Muscle of arm (tissue), 1 donor: ENCODE measurements at regions not wholly inside any gene's neighbourhood (a gene's known extent, or its start where the extent isn't known, plus 50 kb on each side); places are given as distances from the start of the nearest gene placed in this dataset.

Source experiments
- DNase-seq: peaks from one replicate; pipeline ENCODE4 v3.0.0-alpha.2; 2013

- DNase-seq = no peak
Observed at GRCh38 chr2:10201201-10201600, 78.7 kb downstream of the RRM2 start.

DNA sequence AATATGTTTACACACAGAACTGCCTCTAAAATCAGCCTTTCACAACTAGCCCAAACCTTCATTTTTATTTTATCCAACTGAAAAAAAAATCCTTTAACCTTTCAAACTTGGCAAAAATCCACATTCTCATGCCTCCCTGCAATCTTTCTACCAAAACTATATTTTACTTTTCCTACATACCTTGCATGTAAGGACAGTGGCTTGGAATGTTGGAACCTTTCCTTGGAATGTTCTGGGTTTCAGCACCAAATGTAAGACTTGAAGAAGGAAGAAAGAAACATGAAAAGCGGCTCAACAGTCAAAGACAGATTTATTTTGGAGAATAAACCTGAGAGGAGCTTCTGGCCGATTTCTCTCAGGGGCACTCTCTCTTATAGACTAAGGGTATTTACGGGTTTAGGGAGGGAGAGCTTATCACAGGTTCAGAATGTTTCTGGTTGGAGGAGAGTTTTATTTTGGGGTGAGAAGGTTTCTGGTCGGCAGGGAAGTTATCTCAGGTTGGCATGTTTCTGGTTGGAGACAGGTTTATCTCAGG is 79.7 kb downstream of the RRM2 start:
- DNase-seq = no peak

DNA sequence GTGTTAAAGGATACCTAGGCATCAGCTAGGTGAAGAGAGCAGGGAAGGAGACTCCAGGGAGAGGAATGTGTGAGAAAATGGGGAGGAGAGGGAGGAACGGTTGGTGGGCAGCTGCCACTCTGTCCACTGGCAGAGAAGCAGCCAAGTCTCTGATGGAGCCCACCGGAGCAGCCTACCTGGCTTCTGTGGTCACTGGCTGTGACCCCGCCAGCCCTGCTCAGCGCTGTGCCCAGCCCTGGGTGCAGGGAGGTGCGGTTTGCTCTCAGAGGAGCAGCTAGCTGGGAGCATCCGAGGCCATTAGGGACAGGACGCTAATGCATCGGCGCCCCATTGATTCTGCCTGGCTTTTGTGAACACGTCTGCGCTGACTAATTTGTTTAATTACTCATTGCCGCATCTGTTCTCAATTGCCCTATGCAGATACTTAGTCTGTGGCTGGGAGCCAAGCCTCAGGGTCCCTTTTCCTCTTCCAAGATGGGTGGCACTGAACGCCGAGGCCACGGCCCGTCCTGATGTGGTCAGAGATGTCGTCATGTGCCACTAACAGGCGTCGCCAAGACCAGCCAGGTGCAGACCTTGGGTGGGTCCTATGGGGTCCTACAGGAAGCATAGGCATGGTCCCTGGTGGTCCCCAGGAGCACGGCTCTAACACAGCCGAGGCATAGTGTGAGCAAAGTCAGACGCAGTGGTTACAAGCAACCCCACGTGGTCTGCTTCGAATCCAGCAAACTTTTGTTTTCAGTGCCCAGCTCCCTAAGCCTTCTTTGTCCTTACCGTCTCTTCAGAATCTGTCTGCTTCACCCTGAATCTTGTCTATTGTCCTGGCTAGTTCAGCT is 82.0 kb downstream of the RRM2 start:
- no peak for DNase-seq

DNA sequence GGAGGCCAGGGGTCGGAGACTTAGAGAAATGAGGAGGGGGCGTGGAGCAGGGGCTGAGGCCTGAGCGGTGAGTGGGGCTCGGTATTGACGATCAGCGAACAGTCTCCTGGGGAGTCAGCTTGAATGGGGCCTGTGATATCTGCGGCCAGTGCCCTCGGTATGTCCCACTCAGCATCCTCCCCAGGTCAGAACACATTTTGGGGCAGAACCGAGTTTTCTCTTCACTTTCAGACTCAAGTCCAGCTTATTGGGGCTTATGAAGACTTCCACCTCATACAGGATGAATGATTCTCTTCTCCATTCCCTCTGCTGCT is 82.6 kb downstream of the RRM2 start:
- DNase-seq = no peak

DNA sequence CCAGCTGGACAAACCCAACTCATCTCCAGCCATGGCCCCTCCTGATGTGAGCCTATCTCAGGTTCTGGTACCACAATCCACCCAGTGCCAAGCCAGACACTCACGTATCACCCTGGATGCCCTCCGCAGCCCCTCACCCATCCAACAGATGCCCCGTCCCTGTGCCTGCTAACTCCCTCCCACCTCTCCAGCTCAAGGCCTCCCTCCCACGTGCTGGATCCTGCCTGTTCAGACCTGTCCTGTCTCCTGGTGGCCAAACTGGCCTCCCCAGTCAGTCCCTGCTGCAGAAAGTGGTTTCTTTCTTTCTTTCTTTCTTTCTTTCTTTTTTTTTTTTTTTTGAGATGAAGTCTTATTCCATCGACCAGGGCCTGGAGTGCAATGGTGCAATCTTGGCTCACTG is 86.2 kb downstream of the RRM2 start:
- DNase-seq = no peak

GRCh38 chr2:10209406-10209935 is 86.9 kb downstream of the RRM2 start:
- DNase-seq = no peak

GRCh38 chr2:10210336-10210735 is 87.8 kb downstream of the RRM2 start:
- no peak for DNase-seq

GRCh38 chr2:10211844-10212422 is 89.4 kb downstream of the RRM2 start:
- no peak for DNase-seq

DNA sequence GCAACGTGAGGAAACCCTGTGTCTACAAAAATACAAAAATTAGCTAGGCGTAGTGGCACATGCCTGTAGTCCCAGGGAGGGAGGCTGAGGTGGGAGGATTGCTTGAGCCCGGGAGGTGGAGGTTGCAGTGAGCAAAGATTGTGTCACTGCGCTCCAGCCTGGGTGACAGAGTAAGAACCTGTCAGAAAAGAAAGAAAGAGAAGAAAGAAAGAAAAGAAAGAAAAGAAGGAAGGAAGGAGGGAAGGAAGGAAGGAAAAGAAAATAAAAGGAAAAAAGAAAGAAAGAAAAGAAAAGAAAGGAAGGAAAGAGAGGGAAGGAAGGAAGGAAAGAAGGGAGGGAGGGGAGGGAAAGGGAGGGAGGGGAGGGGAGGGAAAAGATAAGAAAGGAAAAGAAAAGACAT is 89.9 kb upstream of the HPCAL1 start:
- DNase-seq = no peak

DNA sequence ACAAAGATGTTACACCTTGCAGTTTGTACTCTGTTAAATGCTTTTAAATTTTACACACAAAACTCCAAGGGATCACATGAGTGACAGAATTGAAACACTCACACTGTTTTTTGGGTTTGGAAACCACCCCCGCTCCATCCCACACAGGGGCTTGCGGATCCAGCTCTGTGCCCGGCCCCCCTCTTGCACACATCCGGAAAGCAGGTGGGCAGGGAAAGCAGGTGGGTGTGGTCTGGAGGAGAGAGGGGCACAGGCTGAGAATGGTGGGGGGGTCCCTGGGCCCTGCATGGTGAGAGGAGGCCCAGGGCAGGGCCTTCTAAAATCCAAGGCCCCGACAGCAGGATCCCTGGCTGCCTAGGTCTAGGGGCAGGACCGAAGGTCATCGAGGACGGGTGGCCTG is 88.5 kb upstream of the HPCAL1 start:
- no peak for DNase-seq

GRCh38 chr2:10215393-10215935 is 87.2 kb upstream of the HPCAL1 start:
- DNase-seq = no peak

DNA sequence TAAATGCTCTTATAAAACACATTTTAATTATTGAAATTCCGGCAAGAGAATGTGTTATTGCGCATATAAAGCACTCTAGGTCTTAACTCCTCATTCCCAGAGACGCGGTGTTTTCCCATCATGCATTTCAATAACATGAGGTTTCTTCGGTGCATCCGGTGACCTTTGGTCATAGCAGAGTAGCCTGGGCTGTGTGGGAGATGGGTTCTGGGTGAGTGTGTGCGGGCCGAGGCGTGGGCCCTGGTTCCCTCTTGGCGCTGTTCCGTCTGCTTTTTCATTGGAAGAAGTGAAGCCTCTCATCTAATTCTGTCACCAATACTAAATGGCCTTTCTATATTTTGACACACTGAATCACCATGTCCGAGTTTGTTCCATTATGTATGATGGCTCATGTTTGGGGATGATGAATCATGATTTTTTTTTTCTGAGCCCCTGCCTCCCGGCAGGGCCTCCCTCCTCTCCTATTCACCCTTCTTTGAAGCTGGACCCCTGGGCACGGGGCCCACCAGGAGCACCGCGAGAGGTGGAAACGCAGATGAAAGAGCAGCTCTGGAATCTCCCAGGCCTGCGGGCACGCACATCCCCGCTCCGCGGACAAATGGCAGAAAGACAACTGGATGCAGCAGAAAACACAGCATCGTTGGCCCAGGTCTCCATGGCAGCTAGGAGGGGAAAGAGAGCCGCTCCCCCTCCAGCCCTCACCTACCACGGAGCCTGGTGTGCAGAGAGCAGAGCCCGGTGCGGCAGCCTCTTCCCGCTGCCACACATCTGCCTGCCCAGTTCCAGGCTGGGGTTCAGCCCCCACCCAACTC is 85.8 kb upstream of the HPCAL1 start:
- no peak for DNase-seq

DNA sequence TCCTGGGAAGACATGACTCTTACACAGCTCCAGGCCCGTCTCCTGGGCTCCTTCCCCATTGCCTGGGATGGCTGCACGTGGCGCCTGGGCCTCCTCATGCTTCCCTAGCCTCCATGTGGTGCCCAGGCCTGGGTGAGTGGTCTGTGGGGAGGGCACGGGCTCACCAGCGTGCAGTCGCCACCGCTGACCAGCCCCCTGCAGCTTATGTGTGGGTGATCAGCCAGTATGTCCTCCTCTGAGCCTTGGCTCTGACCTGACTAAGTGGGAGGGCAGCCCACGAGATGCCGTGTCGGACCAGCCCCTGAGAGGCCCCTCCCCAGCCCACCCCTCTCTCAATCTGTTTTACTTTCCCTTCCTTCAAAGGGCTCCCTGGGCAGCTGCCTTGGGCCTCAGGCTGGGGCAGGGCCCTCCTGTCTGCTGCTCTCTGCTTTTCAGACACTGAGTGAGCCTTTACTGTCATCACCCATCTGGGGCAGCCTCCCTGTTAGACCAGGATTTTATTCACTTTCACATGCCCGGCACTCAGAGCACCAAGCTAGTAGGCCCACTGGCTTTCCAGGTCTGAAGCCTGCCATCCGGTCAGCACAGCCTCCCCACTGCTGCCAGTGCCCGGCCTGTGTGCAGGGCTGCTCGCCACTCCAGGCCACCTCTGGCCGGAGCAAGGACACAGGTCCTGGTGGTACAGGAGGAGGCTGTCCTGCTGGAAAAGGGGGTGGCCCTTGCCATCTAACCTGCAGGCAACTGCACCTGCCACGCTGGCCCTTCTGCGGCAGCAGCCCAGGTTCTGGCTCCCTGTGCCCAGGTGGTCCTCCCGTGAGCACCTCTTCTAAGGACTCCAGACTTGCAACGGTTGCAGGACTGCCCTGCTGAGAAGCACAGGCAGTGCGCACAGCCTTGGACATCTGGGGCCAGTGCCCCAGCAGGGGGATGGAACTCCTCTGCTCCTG is 84.9 kb upstream of the HPCAL1 start:
- DNase-seq = no peak

- DNase-seq = no peak
Observed at GRCh38 chr2:10220045-10220901, 82.4 kb upstream of the HPCAL1 start.

- DNase-seq = no peak
Observed at GRCh38 chr2:10220902-10221391, 81.8 kb upstream of the HPCAL1 start.

DNA sequence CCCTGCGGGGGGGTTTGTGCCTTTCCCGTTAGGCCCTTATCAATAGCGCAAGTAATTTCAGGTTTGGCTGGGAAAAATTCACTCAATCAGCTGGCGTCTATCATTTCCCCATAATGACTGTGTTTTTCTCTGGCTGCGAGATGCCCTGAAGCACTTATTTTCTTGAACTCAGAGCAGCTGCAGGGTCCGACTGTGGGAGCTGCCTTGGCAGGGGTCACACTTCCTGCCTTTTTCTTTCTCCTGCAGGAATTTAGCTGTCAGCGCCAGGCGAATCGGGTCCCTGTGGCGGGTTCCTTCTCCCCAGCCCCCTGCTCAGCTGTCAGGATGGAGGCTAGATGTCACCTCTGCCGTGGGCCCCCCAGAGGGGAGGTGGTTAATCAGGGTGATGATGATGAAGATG is 81.3 kb upstream of the HPCAL1 start:
- no peak for DNase-seq

- DNase-seq = no peak
Observed at GRCh38 chr2:10221976-10222870, 80.5 kb upstream of the HPCAL1 start.

DNA sequence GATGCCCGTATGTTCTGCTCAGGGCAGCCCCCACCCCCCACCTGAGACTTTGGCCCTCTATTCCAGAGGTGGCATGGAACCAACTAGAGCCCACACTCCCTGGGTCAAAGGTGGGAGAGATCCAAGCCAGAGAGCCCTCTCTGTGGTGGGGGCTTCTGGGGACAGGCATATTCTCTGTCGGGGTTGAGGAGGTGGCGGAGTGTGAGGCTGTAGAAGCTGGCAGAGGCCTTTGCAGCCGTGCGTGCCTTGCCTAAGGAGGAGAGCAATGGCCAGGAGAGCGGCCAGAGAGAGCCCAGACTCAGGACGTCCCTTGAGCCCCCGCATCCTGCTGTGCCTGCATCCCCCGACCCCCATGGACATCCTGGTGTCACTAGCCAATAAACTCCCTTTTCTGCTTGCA is 79.2 kb upstream of the HPCAL1 start:
- DNase-seq = no peak
